ENCODE measurements at regions not wholly inside any gene's neighbourhood (a gene's known extent, or its start where the extent isn't known, plus 50 kb on each side); places are given as distances from the start of the nearest gene placed in this dataset.
A peak's percentile ranks its signal among the peaks of the same experiment; 100 is the strongest.
"Not testable (repeated sequence)": the region's sequence is repeated elsewhere in the genome, so short reads cannot be mapped to it uniquely, and the experiment has no call there.

DNA sequence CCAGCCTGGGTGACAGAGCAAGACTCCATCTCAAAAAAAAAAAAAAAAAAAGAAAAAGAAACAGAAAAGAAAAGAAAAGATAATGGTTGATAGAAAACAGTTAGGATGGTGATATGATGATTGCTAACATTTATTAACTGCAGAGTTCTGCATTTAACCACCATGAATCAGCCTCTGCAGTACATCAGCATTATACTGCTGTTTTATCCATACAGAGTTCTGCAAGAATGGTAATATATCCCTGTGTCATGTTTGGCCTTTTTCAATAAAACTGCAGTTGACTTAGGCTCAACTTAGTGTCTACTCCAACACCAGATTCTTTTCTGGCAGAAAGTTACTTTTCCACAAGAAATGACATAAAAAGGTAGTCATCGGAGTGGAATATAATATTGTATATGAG lies 62.6 kb downstream of the DUSP6 start:
- no peak for DNase-seq

DNA sequence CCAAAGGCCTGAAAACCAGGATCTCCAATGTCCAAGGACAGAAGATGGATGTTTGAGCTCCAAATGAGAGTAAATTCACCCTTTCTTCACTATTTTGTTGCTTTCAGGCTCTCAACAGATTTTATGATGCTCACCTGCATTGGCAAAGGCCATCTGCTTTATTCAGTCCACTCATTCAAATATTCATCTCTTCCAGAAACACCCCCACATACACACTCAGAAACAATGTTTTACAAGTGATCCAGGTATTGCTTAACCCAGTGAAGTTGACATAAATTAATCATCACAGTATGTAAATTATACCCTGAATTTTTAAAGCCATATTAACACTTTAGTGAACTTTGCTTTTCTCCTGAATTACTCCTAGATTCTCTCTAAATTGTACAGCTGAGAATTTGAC lies 63.3 kb downstream of the DUSP6 start:
- DNase-seq = no peak

DNA sequence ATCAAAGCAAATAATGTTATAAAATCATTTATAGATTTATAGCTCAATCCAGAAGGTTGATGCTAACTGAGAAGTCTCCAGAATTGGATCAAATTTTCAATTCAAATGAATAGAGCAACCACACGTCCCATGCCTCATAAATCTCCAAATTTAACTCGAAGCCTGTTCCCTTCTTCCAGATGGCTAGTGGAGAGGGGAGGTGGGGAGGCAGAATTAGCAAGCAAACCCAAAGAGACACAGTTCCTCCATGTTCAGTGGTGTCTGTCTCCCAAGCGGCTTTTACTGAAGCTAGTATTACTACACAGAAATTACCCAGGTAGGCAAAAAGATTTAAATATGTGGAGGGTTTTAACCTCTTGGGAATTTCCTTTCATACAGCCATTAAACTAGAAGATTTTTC lies 65.8 kb downstream of the DUSP6 start:
- no peak for DNase-seq

DNA sequence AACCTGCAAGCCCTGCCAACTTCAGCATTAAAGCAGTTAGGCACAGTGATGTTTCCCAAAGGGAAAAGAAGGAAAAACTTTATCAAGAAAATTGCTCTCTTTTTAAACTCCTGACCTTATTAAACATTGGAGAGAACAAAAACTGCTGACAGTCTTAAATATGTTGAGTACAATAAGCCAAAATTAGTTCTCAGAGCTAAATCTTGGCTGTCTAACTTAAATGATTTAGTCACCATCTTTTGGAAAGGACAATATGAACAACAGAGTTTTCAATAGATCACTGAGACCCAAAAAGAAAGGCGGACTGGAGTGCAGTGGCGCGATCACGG lies 70.8 kb downstream of the DUSP6 start:
- no peak for DNase-seq

DNA sequence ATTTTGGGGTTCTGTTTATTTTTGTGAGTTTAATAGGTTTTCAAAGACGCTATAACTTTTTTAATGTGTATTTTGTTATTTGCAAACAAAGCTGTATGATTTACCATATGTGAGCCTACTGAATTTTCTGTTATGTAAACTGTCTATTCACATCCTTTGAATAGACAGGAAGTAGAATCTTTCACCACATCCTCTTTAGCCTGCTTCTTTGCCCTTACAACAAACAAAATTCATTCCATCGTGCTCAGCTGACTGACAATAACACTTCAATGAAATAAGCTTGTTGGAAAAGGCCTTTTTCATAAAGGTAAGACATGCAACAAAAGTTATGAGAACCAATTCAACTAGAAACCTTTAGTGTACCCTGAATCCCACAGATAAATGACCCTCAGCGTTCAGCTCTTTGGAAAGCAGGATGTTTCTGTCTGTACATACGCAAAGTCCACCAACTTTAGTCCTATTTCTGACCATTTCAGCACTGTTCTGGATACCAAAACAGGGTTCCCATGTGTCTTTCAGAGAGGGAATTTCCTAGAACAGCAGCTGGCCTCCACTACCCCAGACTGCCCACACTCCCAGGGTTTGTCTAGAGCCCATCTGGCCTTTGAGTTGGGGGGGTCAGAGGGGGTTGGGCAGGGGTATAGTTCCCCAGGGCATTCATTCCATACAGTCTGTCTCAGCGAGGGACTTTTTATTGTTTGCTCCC lies 71.3 kb downstream of the DUSP6 start:
- DNase-seq = peak; percentile 36

DNA sequence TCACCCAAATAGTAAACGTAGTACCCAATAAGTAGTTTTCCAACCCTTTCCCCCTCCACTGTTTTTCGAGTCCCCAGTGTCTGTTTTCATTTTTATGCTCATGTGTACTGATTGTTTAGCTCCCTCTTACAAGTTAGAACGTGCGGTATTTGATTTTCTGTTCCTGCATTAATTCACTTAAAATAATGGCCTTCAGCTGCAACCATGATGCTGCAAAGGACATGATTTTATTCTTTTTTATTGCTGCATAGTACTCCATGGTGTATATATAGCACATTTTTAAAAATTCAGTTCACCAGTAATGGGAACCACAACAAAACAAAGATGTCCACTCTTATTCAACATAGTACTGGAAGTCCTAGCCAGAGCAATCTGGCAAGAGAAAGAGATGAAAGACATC lies 72.8 kb downstream of the DUSP6 start:
- no peak for DNase-seq

DNA sequence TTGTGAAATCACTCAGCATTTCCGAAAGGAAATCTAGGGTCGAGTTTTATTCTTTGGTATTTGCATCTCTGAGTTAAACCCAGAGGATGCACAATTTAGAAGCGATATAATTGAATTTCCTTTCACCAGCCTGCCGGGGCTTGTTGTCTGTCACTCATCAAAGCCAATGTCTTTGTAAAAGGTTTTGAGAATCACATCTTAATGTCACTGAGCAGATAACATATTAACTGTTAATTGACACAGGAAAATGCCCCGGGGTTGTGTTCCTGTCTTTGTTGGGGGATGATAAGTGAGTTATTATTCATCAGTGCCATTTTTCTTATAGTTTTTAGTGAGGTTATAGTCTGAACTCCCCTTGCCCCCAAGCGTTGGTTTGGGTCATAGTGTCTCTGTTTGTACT lies 73.4 kb downstream of the DUSP6 start:
- no peak for DNase-seq

DNA sequence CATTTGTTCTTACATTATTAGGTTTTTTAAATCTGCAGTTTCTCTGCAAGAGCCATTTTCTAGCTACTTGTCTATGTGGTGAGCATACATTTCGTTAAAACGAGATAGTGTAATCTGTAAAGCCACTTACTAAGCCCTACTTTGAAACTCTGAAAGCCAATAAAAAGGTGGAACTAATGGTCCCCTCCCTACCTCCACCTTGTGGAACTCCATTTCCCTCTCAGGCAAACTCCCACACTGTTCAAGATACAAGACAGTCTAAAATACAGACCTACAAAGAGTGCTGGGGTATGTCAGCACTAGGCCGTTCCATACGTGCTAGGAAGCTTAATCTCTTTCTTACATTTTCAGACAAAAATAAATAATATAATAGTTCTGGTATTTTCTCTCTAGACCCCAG lies 74.1 kb downstream of the DUSP6 start:
- DNase-seq = no peak

DNA sequence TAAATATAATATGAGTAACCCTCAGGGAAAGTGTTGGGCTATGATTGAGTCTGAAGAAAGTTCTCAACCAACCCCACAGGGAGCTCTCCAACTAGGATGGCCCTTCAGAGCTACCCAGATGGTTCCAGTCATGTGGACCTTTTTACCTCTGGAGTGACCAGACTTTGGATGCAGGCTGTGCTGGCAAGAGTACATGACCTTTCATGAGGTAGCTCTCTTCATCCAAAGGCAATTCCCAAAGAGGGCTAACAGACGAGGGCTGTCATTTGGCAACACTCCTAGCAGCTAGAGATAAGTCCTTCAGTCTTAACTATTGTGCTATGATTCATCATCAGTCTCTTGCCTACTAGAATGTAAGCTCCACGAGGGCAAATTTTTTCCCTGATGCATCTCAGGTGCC lies 75.4 kb downstream of the DUSP6 start:
- DNase-seq = no peak

DNA sequence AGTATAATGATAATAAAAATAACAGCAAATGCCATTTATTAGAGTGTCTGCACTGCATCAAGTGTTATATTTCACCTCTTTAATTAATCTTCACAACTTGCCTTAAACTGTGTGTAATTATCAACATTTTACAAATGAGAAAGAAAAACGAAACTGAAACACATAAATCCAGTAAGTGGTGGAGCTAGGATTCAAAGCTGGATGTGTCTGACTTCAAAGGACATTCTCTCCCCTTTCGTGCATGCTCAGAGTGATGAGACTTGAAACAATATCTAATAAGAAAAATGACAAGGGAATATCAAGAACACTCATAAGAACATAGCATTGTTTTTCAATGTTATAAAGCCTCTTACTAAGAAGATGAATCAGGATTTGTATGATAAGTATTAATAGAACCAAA lies 78.8 kb downstream of the DUSP6 start:
- no peak for DNase-seq

DNA sequence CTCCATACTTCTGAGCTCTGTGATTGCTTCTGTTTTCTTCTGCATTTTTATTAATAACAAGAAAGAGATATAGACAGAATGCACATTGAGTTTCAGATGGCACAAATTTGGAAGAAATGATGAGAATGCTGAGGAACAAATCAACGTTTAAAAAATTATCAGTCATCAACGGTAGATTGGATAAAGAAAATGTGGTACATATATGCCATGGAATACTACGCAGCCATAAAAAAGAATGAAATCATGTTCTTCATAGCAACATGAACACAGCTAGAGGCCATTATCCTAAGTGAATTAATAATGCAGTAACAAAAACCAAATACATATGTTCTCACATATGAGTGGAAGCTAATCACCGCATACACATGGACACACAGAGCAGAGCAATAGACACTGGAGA lies 81.8 kb downstream of the DUSP6 start:
- DNase-seq = no peak

DNA sequence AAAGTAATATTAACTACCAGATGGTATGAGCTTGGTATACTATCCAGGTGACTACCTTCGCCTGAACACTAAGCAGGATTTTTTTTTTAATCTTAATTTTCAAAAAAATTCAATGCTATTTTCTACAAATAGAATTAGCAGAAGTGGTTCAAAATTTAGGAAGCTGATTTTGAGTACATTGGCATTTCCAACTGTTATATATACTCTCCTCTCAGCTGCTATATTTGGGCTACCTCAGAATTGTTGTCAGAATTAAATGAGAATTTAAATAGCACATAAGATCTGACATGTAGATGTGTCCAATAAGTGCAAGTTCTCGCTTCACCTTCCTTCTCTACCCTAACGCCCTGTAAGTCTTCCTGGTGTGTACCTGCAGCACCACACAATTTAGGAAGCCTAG lies 83.1 kb downstream of the DUSP6 start:
- DNase-seq = no peak

DNA sequence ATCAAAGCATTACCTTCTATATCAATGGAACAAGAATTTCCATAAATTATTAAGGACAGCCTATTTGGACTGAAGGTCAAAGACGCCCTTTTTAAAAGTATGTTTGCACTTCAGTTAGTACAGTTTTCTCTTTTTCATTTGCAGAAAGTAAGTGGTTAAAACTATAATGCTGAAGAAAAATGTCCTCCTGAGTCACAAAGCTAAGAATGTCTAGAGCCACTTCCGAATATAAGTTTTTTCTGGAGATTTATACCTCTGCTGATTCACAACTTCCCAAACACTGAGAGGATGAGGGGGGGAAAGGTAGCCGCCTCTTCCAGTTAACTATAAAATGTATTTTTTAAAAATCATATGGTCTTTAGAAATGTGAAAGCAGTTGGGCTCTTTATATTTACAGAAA lies 84.9 kb downstream of the DUSP6 start:
- DNase-seq = no peak

DNA sequence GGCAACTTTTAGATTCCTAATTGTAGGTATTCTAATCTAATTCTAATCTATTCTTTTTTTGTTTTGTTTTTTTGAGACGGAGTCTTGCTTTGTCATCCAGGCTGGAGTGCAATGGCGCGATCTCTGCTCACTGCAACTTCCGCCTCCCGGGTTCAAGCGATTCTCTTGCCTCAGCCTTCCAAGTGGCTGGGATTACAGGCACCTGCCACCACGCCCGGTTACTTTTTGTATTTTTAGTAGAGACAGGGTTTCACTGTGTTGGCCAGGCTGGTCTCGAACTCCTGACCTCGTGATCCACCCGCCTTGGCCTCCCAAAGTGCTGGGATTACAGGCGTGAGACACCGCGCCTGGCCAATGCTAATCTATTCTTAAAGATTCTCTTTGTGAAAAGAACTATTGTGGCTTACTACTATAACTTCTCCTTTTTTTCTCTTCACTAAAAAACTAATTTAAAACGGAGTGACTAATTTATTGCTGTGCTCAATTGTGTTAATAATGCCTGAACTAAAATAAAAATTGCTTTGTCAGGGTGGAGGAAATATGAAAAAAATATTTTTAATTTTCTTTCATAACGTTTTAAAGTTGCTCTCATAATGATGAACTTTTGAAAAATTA lies 85.6 kb downstream of the DUSP6 start:
- DNase-seq = not testable (repeated sequence)

DNA sequence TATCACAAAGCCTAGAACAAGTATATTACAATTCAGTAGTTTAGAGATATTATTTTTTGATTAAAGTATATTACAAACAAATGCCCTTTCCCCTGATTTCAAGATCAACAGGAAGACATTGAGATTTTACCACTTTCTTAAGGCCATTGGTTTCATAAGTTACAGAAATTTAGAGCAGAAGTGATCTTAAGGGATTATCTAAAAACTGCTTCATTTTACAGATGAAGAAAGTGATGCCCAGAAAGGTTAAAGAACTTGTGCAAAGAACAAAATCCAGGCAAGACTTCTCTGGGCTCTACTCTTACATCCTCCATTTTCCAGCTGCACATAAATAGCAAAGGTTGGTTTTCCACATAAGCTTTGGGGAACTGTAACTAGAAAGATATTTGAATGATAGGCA lies 87.5 kb downstream of the DUSP6 start:
- DNase-seq = no peak

DNA sequence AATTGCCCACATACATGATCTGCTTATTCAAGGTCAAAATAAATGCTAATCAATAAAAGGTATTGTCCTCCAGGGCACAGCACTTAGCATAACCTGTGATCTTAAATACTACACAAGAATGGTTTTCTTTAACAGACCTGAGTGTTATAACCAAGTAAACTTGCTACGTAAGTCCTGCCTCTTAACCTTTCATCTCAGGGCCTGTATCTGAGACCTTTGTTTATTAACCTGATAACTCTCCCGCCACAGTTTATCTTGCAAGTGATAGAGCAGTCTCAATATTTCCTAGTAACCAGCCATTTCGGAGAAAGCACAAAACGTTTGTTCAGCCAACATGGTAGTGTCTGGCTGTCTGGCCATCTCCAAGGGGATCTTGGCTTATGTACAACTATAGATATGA lies 88.4 kb downstream of the DUSP6 start:
- DNase-seq = no peak

DNA sequence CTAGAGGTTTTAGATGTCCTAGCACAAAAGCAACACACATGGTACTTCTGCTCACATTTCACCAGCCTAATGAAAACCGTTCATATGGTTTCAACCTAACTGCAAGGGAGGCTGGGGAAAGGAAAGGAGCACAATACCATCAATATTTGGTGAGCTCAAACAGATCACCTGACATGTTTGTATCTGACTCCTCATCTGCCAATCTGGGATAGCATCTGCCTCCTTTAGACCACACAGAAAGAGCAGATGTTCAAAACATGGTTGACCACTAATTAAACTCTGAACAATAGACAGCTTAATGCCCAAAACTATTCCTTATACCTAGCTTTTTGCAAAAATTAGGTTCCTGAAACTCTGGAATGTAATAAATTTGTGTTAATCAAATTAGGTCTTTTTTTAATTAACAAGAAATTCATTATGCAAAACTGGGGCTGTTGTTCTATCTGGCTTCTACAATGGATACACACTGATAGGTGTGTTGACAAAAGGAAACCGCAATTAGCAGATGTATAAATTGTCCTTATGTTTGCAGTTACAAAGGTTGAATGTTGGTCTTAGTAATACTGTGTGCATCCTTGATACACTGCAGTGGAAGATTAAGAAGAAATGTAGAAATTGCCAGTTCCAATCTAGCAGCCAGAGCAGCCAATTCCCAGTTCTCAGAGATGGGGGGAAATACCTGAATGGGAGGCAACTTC lies 89.3 kb downstream of the DUSP6 start:
- no peak for DNase-seq

DNA sequence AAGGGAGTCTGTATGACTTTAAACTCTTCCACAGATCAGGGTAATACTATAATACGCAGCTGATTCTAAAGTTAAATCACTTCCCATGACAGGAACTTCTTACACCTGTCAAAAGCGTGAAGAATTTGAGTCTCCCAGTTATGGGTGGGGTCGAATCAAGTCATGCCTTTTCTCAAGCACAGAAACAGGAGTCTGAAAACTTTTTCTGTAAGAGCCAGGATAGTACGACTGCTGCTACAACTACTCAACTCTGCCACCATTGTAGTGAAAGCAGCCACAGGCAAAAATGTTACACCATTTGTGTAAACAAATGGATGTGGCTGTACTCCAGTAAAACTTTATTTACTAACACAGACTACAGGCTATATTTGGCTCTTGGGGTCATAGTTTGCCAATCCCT lies 90.3 kb downstream of the DUSP6 start:
- DNase-seq = no peak

DNA sequence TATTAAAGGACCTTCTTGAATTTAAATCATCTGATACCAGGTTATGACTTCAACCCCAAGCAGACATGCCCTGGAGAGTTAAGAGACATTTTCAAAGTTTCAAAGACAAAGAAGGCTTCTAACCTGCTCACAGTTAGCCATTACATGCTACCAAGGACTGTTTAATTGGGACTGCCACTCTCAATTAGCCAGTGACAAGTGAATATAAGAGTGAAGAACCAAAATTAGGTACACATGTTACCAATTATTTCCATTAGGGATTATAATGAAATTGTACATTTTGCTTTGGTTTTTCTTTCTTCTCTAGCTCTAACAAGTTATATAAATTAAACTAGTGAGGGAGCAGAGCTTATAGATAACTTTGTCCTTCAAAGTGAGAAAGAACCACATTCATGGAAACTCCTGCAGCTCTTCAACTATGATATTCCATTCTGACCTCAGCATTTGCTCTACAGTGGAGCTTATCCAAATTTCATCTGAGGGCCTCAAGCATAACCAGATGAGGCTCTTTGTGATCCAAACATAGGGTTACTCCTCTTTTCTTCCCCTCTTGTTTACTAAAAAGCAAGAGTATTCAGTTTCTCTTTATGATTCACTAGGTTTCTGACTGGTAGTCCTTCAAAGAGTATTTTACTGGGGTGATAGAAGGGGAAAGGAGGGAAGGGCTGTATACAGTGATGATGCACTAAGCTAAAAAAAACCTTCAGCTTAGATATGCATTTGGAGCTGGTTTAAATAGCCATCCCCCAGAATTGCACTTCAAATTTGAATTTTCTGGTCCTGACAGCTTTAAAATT lies 91.3 kb downstream of the DUSP6 start:
- DNase-seq = no peak

DNA sequence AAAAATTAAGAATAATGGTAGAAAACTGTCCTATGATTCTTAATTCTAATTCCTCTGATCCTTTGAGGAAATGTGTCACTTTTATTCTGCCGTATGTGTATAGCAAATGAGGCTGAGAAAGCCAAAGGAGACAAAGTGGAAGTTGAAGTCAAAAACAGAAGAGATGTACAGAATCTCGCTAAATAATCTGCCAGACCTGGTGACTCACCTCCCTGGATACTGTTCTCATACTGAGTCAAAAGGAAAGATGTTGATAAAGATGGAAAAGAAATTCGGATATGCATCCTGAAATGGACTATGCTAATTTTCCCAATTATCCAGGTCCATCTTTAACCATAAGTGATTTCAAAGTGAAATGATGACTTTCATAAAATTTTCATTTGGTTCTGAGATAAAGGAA lies 92.5 kb downstream of the DUSP6 start:
- no peak for DNase-seq

DNA sequence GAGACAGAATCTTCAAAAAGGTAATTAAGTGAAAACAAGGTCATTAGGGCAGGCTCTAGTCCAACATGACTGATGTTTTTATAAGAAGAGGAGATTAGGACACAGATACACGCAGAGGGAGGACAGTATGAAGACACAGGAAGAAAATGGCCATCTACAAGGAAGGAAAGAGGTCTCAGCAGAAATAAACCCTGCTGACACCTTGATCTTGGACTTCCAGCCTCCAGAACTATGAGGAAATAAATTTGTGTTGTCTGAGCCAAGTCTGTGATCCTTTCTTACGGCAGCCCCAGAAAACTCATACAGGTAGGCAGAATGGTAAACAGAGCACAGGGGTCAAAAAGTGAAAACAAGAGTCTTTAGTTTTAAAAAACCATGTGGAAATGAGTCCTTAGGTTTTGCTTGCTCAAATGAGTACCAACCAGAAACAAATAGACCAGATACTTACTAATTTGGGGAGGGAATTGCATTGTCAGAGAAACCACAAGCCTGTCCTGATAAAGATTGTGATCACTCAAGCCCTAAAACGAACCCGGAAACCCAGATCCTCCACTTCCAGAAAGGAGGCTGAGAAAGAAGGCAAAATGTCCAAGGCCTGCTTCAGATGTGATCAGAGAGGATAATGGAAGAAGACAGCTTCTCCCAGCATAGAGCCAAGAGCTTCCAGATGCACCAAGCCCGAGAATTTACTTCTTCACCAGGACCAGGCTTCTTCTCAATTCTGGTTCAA lies 93.9 kb downstream of the DUSP6 start:
- no peak for DNase-seq

DNA sequence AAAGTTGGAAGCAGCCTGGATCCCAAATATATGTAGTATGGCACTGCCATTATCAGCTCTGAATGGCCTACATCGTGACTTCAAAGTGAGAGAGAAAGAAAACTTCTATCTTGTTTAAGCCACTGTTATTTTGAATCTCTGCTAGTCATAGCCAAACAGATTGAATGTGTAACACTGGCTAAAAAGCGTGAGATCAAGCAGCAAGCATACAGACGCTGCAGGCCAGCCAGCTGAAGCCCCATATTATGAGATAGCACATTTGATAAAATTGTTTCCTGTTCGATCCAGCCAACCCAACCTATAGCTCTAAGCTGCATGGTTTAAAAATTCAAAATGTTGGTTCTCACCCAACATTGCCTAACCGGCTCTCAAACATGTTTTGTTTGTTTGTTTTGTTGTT lies 95.0 kb downstream of the DUSP6 start:
- DNase-seq = no peak

DNA sequence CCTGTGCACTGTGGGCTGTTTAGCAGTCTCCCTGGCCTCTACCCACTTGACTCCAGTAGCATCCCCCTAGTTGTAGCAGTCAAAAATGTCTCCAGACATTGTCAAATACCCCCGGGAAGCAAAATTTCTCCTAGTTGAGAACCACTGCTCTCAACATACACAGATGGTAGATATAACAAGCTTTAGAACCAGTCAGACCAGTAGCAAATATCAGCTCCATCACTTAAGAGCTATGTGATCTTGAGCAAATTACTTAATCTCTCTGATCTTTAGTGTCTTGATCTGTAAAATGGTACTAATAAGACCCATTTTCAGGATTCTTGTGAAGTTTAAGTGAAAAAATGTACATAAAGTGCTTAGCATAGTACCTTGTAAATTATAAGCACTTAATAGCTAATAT lies 96.2 kb downstream of the DUSP6 start:
- DNase-seq = no peak
